ENCODE measurements at regions not wholly inside any gene's neighbourhood (a gene's known extent, or its start where the extent isn't known, plus 50 kb on each side); places are given as distances from the start of the nearest gene placed in this dataset.

DNA sequence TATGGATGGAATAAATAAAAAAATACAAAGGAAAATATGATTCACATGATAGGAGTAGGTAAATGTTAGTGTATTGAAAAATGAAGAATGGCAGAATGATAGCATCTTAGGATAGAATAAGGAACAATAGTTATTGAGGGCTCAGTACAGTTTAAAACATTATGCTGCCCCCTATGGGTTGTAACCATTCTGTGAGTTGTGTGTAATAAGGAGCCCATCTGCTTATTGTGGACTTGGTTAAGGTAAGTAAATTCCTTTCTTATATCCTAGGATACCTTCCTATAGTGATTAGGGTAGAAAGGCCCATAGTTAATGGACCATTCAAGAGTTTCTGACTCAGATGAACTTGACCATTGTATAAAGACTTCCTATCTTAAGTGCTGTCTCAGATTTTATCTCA, 195.8 kb downstream of the PDHA2 start:
- TF ChIP-seq, protein P1, sequence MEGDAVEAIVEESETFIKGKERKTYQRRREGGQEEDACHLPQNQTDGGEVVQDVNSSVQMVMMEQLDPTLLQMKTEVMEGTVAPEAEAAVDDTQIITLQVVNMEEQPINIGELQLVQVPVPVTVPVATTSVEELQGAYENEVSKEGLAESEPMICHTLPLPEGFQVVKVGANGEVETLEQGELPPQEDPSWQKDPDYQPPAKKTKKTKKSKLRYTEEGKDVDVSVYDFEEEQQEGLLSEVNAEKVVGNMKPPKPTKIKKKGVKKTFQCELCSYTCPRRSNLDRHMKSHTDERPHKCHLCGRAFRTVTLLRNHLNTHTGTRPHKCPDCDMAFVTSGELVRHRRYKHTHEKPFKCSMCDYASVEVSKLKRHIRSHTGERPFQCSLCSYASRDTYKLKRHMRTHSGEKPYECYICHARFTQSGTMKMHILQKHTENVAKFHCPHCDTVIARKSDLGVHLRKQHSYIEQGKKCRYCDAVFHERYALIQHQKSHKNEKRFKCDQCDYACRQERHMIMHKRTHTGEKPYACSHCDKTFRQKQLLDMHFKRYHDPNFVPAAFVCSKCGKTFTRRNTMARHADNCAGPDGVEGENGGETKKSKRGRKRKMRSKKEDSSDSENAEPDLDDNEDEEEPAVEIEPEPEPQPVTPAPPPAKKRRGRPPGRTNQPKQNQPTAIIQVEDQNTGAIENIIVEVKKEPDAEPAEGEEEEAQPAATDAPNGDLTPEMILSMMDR (conservative IDR thresholded peaks at IDR 0.05; ENCODE audit: low read length): peak; percentile 61
- no peak for TF ChIP-seq EZH2phosphoT487 (IDR thresholded peaks at IDR 0.05; ENCODE audit: borderline replicate concordance, low read depth, low read length)

Data from OCI-LY7 (cell line).